ENCODE measurements at regions not wholly inside any gene's neighbourhood (a gene's known extent, or its start where the extent isn't known, plus 50 kb on each side); places are given as distances from the start of the nearest gene placed in this dataset.
"Not testable (repeated sequence)": the region's sequence is repeated elsewhere in the genome, so short reads cannot be mapped to it uniquely, and the experiment has no call there.

- DNase-seq = not testable (repeated sequence)
These were observed 568.7 kb upstream of the PTGER4 start for GRCh38 chr5:40111036-40111435.

- not testable (repeated sequence) for DNase-seq
These were observed 570.8 kb upstream of the PTGER4 start for GRCh38 chr5:40108764-40109390.

GRCh38 chr5:40107786-40108185 is 571.9 kb upstream of the PTGER4 start:
- not testable (repeated sequence) for DNase-seq

GRCh38 chr5:40106847-40107246 is 572.9 kb upstream of the PTGER4 start:
- no peak for DNase-seq

- DNase-seq = no peak
These were observed 581.4 kb upstream of the PTGER4 start for GRCh38 chr5:40098313-40098712.

GRCh38 chr5:40093550-40093949 is 586.2 kb upstream of the PTGER4 start:
- no peak for DNase-seq

- no peak for DNase-seq
These were observed 590.4 kb upstream of the PTGER4 start for GRCh38 chr5:40089269-40089668.

GRCh38 chr5:40084614-40085013 is 595.1 kb upstream of the PTGER4 start:
- no peak for DNase-seq

- DNase-seq = no peak
These were observed 597.4 kb upstream of the PTGER4 start for GRCh38 chr5:40082313-40082712.

- DNase-seq = no peak
These were observed 599.5 kb upstream of the PTGER4 start for GRCh38 chr5:40080191-40080590.

- no peak for DNase-seq
These were observed 600.7 kb upstream of the PTGER4 start for GRCh38 chr5:40078898-40079575.

- no peak for DNase-seq
These were observed 604.9 kb upstream of the PTGER4 start for GRCh38 chr5:40074826-40075225.

- no peak for DNase-seq
These were observed 605.8 kb upstream of the PTGER4 start for GRCh38 chr5:40073927-40074326.

GRCh38 chr5:40071870-40072269 is 607.8 kb upstream of the PTGER4 start:
- DNase-seq = no peak

- no peak for DNase-seq
These were observed 613.1 kb upstream of the PTGER4 start for GRCh38 chr5:40066616-40067015.

GRCh38 chr5:40052808-40053207 is 626.9 kb upstream of the PTGER4 start:
- no peak for DNase-seq

GRCh38 chr5:40046792-40047191 is 622.0 kb upstream of the DAB2 start:
- DNase-seq = no peak

- DNase-seq = no peak
These were observed 620.6 kb upstream of the DAB2 start for GRCh38 chr5:40045429-40045828.

GRCh38 chr5:40043916-40044315 is 619.1 kb upstream of the DAB2 start:
- DNase-seq = no peak

GRCh38 chr5:40041452-40041851 is 616.7 kb upstream of the DAB2 start:
- no peak for DNase-seq

GRCh38 chr5:40037713-40038112 is 612.9 kb upstream of the DAB2 start:
- DNase-seq = no peak

GRCh38 chr5:40034441-40034840 is 609.7 kb upstream of the DAB2 start:
- no peak for DNase-seq

- no peak for DNase-seq
These were observed 608.6 kb upstream of the DAB2 start for GRCh38 chr5:40033411-40033810.

- DNase-seq = no peak
These were observed 608.2 kb upstream of the DAB2 start for GRCh38 chr5:40033009-40033408.

GRCh38 chr5:40030661-40031060 is 605.9 kb upstream of the DAB2 start:
- DNase-seq = no peak

Data from NCI-H446 (cell line).